Right atrium auricular region (tissue), 2 donors: ENCODE measurements at regions not wholly inside any gene's neighbourhood (a gene's known extent, or its start where the extent isn't known, plus 50 kb on each side); places are given as distances from the start of the nearest gene placed in this dataset.

ENCODE experiments used
- DNase-seq: peaks from one replicate; pipeline ENCODE4 v3.0.0-alpha.2; 2019; ENCODE audit warnings: low spot score
- H3K27ac ChIP-seq, 2 donors: fragments of 200-600 bp; sonication (generic); 1 replicate in 1 of 2; 2 replicates in 1 of 2; pipeline ENCODE4 v1.5.1; 2016 to 2019
- H3K27me3 ChIP-seq, 2 donors: fragments of 200-600 bp; sonication (generic); one replicate each; pipeline versions ENCODE4 v1.5.1 to v1.6.0; 2017 to 2019
- H3K36me3 ChIP-seq: fragments of 200-600 bp; sonication (generic); one replicate; pipeline ENCODE4 v1.5.1; 2016
- H3K4me1 ChIP-seq, 2 donors: fragments of 200-600 bp; sonication (generic); one replicate each; pipeline versions ENCODE4 v1.5.1 to v1.6.0; 2017 to 2019
- H3K4me3 ChIP-seq, 2 donors: fragments of 200-600 bp; sonication (generic); 1 replicate in 1 of 2; 2 replicates in 1 of 2; pipeline ENCODE4 v1.5.1; 2017 to 2019; ENCODE audit warnings: mild to moderate bottlenecking in 1 of 2, moderate library complexity in 1 of 2
- H3K9me3 ChIP-seq, 2 donors: fragments of 200-600 bp; sonication (generic); one replicate each; pipeline ENCODE4 v1.5.1; 2019
- CTCF ChIP-seq, 2 donors: fragments of 200-600 bp; sonication (generic); IDR thresholded peaks; one replicate each; pipeline ENCODE4 v1.5.1; 2019; ENCODE audit warnings: antibody characterized with exemption in 2 of 2

- Histone ChIP-seq H3K36me3 (no peaks in the 10 kb centered on the region), H3K27ac (peak overlapping the region in 1 of 2 donors; percentile 29), H3K4me1 (peaks cover 0 to 39% of the 10 kb centered on the region in 2 donors), H3K4me3 (no peak overlapping the region), H3K9me3 (no peaks in the 10 kb centered on the region), H3K27me3 (no peaks in the 10 kb centered on the region)
- no peak for TF ChIP-seq CTCF (IDR thresholded peaks at IDR 0.05)
- no peak for DNase-seq
Observed at GRCh38 chr2:9772999-9773902, 70.0 kb upstream of the TAF1B start.

GRCh38 chr2:9773903-9774239 lies 69.4 kb upstream of the TAF1B start:
- Histone ChIP-seq H3K36me3 (no peaks in the 10 kb centered on the region), H3K27ac (peak overlapping the region in 1 of 2 donors; percentile 29), H3K9me3 (no peaks in the 10 kb centered on the region), H3K4me3 (no peak overlapping the region), H3K27me3 (no peaks in the 10 kb centered on the region), H3K4me1 (peaks cover 0 to 39% of the 10 kb centered on the region in 2 donors)
- TF ChIP-seq CTCF (IDR thresholded peaks at IDR 0.05): no peak
- no peak for DNase-seq

GRCh38 chr2:9774266-9774665 lies 69.0 kb upstream of the TAF1B start:
- no peaks in the 10 kb centered on the region for H3K9me3 ChIP-seq
- no peak for TF ChIP-seq CTCF (IDR thresholded peaks at IDR 0.05)
- peak; percentile 73 for DNase-seq
- no peaks in the 10 kb centered on the region for H3K27me3 ChIP-seq
- H3K27ac ChIP-seq: peak overlapping the region; percentile 35 to 40
- no peaks in the 10 kb centered on the region for H3K36me3 ChIP-seq
- H3K4me1 ChIP-seq: peaks cover 0 to 39% of the 10 kb centered on the region in 2 donors
- no peak overlapping the region for H3K4me3 ChIP-seq

- DNase-seq: no peak
- Histone ChIP-seq H3K27ac (no peak overlapping the region), H3K36me3 (no peaks in the 10 kb centered on the region), H3K9me3 (no peaks in the 10 kb centered on the region), H3K27me3 (no peaks in the 10 kb centered on the region), H3K4me3 (no peak overlapping the region), H3K4me1 (peaks cover 0 to 32% of the 10 kb centered on the region in 2 donors)
- TF ChIP-seq CTCF (IDR thresholded peaks at IDR 0.05): no peak
Observed at GRCh38 chr2:9775351-9775750, 67.9 kb upstream of the TAF1B start.

- DNase-seq: no peak
- Histone ChIP-seq H3K4me1 (peaks cover 0 to 24% of the 10 kb centered on the region in 2 donors), H3K27ac (no peak overlapping the region), H3K36me3 (no peaks in the 10 kb centered on the region), H3K27me3 (no peaks in the 10 kb centered on the region), H3K4me3 (no peak overlapping the region), H3K9me3 (no peaks in the 10 kb centered on the region)
- TF ChIP-seq CTCF (IDR thresholded peaks at IDR 0.05): no peak
Observed at GRCh38 chr2:9775999-9776712, 67.1 kb upstream of the TAF1B start.
